CD14-positive monocyte (primary cell): ENCODE measurements at regions not wholly inside any gene's neighbourhood (a gene's known extent, or its start where the extent isn't known, plus 50 kb on each side); places are given as distances from the start of the nearest gene placed in this dataset.

Experiments used
- DNase-seq, 3 donors: peaks; one replicate each; pipeline ENCODE4 v3.0.0-alpha.2; 2011 to 2022
- H2AFZ ChIP-seq: 2 replicates; pipeline ENCODE4 v1.6.0; 2012; ENCODE audit warnings: mild to moderate bottlenecking, low read depth, low read length, inconsistent platforms; ENCODE audit not compliant: insufficient read depth, poor library complexity, severe bottlenecking
- H3K27ac ChIP-seq, 2 donors: 1 replicate in 1 of 2; 2 replicates in 1 of 2; pipeline ENCODE4 v1.5.1; 2012 to 2013; ENCODE audit warnings: low read length in 2 of 2, control low read depth in 1 of 2, inconsistent platforms in 1 of 2, low read depth in 1 of 2, mild to moderate bottlenecking in 1 of 2
- H3K27me3 ChIP-seq, 2 donors: one replicate each; pipeline versions ENCODE4 v1.6.0 to v1.6.1; 2011 to 2013; ENCODE audit warnings: low read length in 2 of 2; ENCODE audit not compliant: control insufficient read depth in 2 of 2, insufficient read depth in 2 of 2
- H3K36me3 ChIP-seq, 2 donors: replicated peaks in 1 of 2; 1 replicate in 1 of 2; 2 replicates in 1 of 2; pipeline versions ENCODE4 v1.5.1 to v1.6.1; 2012 to 2013; ENCODE audit warnings: low read length in 2 of 2, control low read depth in 1 of 2, inconsistent platforms in 1 of 2, mild to moderate bottlenecking in 1 of 2; ENCODE audit not compliant: insufficient read depth in 2 of 2, control insufficient read depth in 1 of 2
- H3K4me1 ChIP-seq, 2 donors: 1 replicate in 1 of 2; 2 replicates in 1 of 2; pipeline versions ENCODE4 v1.5.1 to v1.6.1; 2012 to 2013; ENCODE audit warnings: low read length in 2 of 2, control low read depth in 1 of 2, inconsistent platforms in 1 of 2, mild to moderate bottlenecking in 1 of 2, moderate library complexity in 1 of 2; ENCODE audit not compliant: insufficient read depth in 2 of 2, control insufficient read depth in 1 of 2
- H3K4me2 ChIP-seq: replicated peaks from 2 replicates; pipeline ENCODE3; 2012; ENCODE audit warnings: low read length, moderate library complexity, mild to moderate bottlenecking; ENCODE audit not compliant: poor library complexity, severe bottlenecking; ENCODE audit errors: extremely low read depth
- H3K4me3 ChIP-seq, 3 experiments: fragments of 200-600 bp in 1 of 3; sonication (generic) in 1 of 3; replicated peaks in 1 of 3; 1 replicate in 2 of 3; 2 replicates in 1 of 3; pipeline ENCODE4 v1.5.1; 2011 to 2013; ENCODE audit warnings: low read length in 3 of 3, mild to moderate bottlenecking in 3 of 3, control low read depth in 2 of 3, low read depth in 2 of 3, inconsistent platforms in 1 of 3, moderate library complexity in 1 of 3
- H3K79me2 ChIP-seq: 2 replicates; pipeline ENCODE4 v1.6.0; 2012; ENCODE audit warnings: mild to moderate bottlenecking, control low read depth, inconsistent platforms, low read length, moderate library complexity; ENCODE audit not compliant: insufficient read depth
- H3K9ac ChIP-seq: 2 replicates; pipeline ENCODE4 v1.6.0; 2017; ENCODE audit warnings: low read length, mild to moderate bottlenecking; ENCODE audit not compliant: insufficient read depth, poor library complexity, severe bottlenecking
- H3K9me3 ChIP-seq, 2 donors: replicated peaks in 1 of 2; 1 replicate in 1 of 2; 2 replicates in 1 of 2; pipeline versions ENCODE4 v1.5.1 to v1.6.1; 2012 to 2013; ENCODE audit warnings: low read length in 2 of 2, control low read depth in 1 of 2; ENCODE audit not compliant: control insufficient read depth in 1 of 2, insufficient read depth in 1 of 2
- H4K20me1 ChIP-seq: 2 replicates; pipeline ENCODE4 v1.6.0; 2012; ENCODE audit warnings: mild to moderate bottlenecking, low read length, control low read depth, moderate library complexity; ENCODE audit not compliant: insufficient read depth
- H3K27ac Mint-ChIP-seq, 7 donors: one replicate each; pipeline ENCODE4 v1.8.0; 2020; ENCODE audit warnings: mild to moderate bottlenecking in 7 of 7, mixed read lengths in 7 of 7, moderate library complexity in 6 of 7, inconsistent platforms in 2 of 7
- H3K27me3 Mint-ChIP-seq, 3 donors: one replicate each; pipeline ENCODE4 v1.8.0; 2021 to 2022; ENCODE audit warnings: low read depth in 3 of 3, mild to moderate bottlenecking in 3 of 3, mixed read lengths in 3 of 3, moderate library complexity in 3 of 3, inconsistent platforms in 1 of 3
- H3K36me3 Mint-ChIP-seq, 2 donors: one replicate each; pipeline ENCODE4 v1.8.0; 2020; ENCODE audit warnings: mixed read lengths in 2 of 2, inconsistent platforms in 1 of 2, mild to moderate bottlenecking in 1 of 2
- H3K4me1 Mint-ChIP-seq: one replicate; pipeline ENCODE4 v1.8.0; 2020; ENCODE audit warnings: mild to moderate bottlenecking, mixed read lengths
- H3K4me3 Mint-ChIP-seq, 2 donors: one replicate each; pipeline ENCODE4 v1.8.0; 2020; ENCODE audit warnings: mild to moderate bottlenecking in 2 of 2, mixed read lengths in 2 of 2, moderate library complexity in 1 of 2
- H3K9me3 Mint-ChIP-seq, 7 donors: one replicate each; pipeline ENCODE4 v1.8.0; 2020 to 2022; ENCODE audit warnings: mixed read lengths in 7 of 7, mild to moderate bottlenecking in 6 of 7, moderate library complexity in 6 of 7, inconsistent platforms in 2 of 7
- CTCF ChIP-seq: fragments of 200-600 bp; IDR thresholded peaks from one replicate; pipeline ENCODE4 v1.8.0; 2022; ENCODE audit warnings: antibody characterized with exemption, mild to moderate bottlenecking
- WGBS: methylation state at CpG from one replicate; pipeline ENCODE4 v1.1.5; 2013; ENCODE audit warnings: missing lambda C conversion rate; ENCODE audit not compliant: insufficient coverage; 5-methylcytosine and 5-hydroxymethylcytosine counted together
- intact Hi-C, 2 donors: fragments of 100-400 bp; cut with micrococcal nuclease; formaldehyde crosslinking; loops; one replicate each; pipeline versions ENCODE4 v1.15.0 to v1.15.1; 2023

- intact Hi-C loops: no loop called here
- Histone ChIP-seq H3K4me3 (no peak overlapping the region), H2AFZ (no peak overlapping the region), H3K36me3 (no peaks in the 10 kb centered on the region), H3K4me2 (no peak overlapping the region), H3K27me3 (no peaks in the 10 kb centered on the region), H3K4me1 (no peaks in the 10 kb centered on the region), H3K9ac (no peak overlapping the region), H4K20me1 (no peaks in the 10 kb centered on the region), H3K27ac (no peak overlapping the region), H3K79me2 (no peaks in the 10 kb centered on the region), H3K9me3 (peaks cover 0 to 6% of the 10 kb centered on the region in 2 donors)
- no peak for TF ChIP-seq CTCF
- WGBS: no CpG with 5 or more reads among the region's 2 CpGs
- DNase-seq: no peak
- H3K9me3 Mint-ChIP-seq: peaks cover 0 to 4% (median 2%) of the 10 kb centered on the region in 7 donors
- H3K36me3 Mint-ChIP-seq: no peaks in the 10 kb centered on the region
- H3K4me3 Mint-ChIP-seq: no peak overlapping the region
- no peak overlapping the region for H3K27ac Mint-ChIP-seq
- no peaks in the 10 kb centered on the region for H3K27me3 Mint-ChIP-seq
- no peaks in the 10 kb centered on the region for H3K4me1 Mint-ChIP-seq
Measured at GRCh38 chr5:29247346-29248028, 1946.0 kb upstream of the CDH6 start.

- H3K36me3 Mint-ChIP-seq: no peaks in the 10 kb centered on the region
Measured at GRCh38 chr5:29240379-29240778, 1953.1 kb upstream of the CDH6 start.

More at GRCh38 chr5:29240379-29240778, 1953.1 kb upstream of the CDH6 start:
- Mint-ChIP-seq H3K27ac (no peak overlapping the region), H3K9me3 (peaks cover 0 to 6% (median 2%) of the 10 kb centered on the region in 7 donors), H3K4me1 (no peaks in the 10 kb centered on the region), H3K4me3 (no peak overlapping the region), H3K27me3 (peaks cover 0 to 2% (median 0%) of the 10 kb centered on the region in 3 donors)
- intact Hi-C loops: no loop called here
- no peak for TF ChIP-seq CTCF
- Histone ChIP-seq H2AFZ (no peak overlapping the region), H3K79me2 (no peaks in the 10 kb centered on the region), H4K20me1 (no peaks in the 10 kb centered on the region), H3K4me1 (no peaks in the 10 kb centered on the region), H3K4me2 (no peak overlapping the region), H3K9ac (no peak overlapping the region), H3K36me3 (no peaks in the 10 kb centered on the region), H3K9me3 (no peaks in the 10 kb centered on the region), H3K27ac (no peak overlapping the region), H3K4me3 (no peak overlapping the region), H3K27me3 (no peaks in the 10 kb centered on the region)
- WGBS: no CpG with 5 or more reads among the region's 1 CpG
- DNase-seq: no peak
